Progenitor cell of endocrine pancreas (in vitro differentiated cells): ENCODE measurements at regions not wholly inside any gene's neighbourhood (a gene's known extent, or its start where the extent isn't known, plus 50 kb on each side); places are given as distances from the start of the nearest gene placed in this dataset.

Experiments
- DNase-seq: peaks from one replicate; pipeline ENCODE4 v3.0.0; 2021; ENCODE audit warnings: low spot score; ENCODE audit not compliant: unreplicated experiment
- H3K27ac Mint-ChIP-seq: 2 replicates; pipeline ENCODE4 v1.8.0; 2021; ENCODE audit warnings: mild to moderate bottlenecking, moderate library complexity, mixed read lengths
- H3K27me3 Mint-ChIP-seq: 2 replicates; pipeline ENCODE4 v1.8.0; 2021; ENCODE audit warnings: mixed read lengths
- H3K36me3 Mint-ChIP-seq: 2 replicates; pipeline ENCODE4 v1.8.0; 2022; ENCODE audit warnings: mixed read lengths; ENCODE audit not compliant: insufficient read depth
- H3K4me1 Mint-ChIP-seq: 2 replicates; pipeline ENCODE4 v1.8.0; 2021; ENCODE audit warnings: low read depth, mixed read lengths
- H3K4me3 Mint-ChIP-seq: 2 replicates; pipeline ENCODE4 v1.8.0; 2021; ENCODE audit warnings: low read depth, mild to moderate bottlenecking, moderate library complexity, mixed read lengths
- H3K9me3 Mint-ChIP-seq: 2 replicates; pipeline ENCODE4 v1.8.0; 2021; ENCODE audit warnings: low read depth, mixed read lengths
- CTCF ChIP-seq: fragments of 200-600 bp; sonication (generic); IDR thresholded peaks from one replicate; pipeline ENCODE4 v1.5.0; 2021; ENCODE audit warnings: antibody characterized with exemption, mild to moderate bottlenecking; ENCODE audit not compliant: unreplicated experiment

- no peak overlapping the region for H3K27ac Mint-ChIP-seq
- no peaks in the 10 kb centered on the region for H3K36me3 Mint-ChIP-seq
- H3K4me3 Mint-ChIP-seq: no peak overlapping the region
- DNase-seq: no peak
- no peaks in the 10 kb centered on the region for H3K4me1 Mint-ChIP-seq
- H3K27me3 Mint-ChIP-seq: peaks cover 8% of the 10 kb centered on the region
- no peaks in the 10 kb centered on the region for H3K9me3 Mint-ChIP-seq
- TF ChIP-seq CTCF: no peak
Observed at GRCh38 chr1:170857955-170858354, 77.4 kb upstream of the MROH9 start.

GRCh38 chr1:170863621-170864020, 71.7 kb upstream of the MROH9 start:
- no peak for DNase-seq
- Mint-ChIP-seq H3K4me3 (no peak overlapping the region), H3K27ac (no peak overlapping the region), H3K27me3 (no peaks in the 10 kb centered on the region), H3K36me3 (no peaks in the 10 kb centered on the region), H3K9me3 (no peaks in the 10 kb centered on the region), H3K4me1 (no peaks in the 10 kb centered on the region)
- TF ChIP-seq CTCF: no peak

- Mint-ChIP-seq H3K4me1 (no peaks in the 10 kb centered on the region), H3K36me3 (no peaks in the 10 kb centered on the region), H3K4me3 (no peak overlapping the region), H3K27ac (no peak overlapping the region), H3K27me3 (no peaks in the 10 kb centered on the region), H3K9me3 (no peaks in the 10 kb centered on the region)
- no peak for DNase-seq
- no peak for TF ChIP-seq CTCF
Observed at GRCh38 chr1:170864238-170864637, 71.1 kb upstream of the MROH9 start.

GRCh38 chr1:170864876-170865538, 70.3 kb upstream of the MROH9 start:
- Mint-ChIP-seq H3K27ac (no peak overlapping the region), H3K4me3 (no peak overlapping the region), H3K9me3 (no peaks in the 10 kb centered on the region), H3K4me1 (no peaks in the 10 kb centered on the region), H3K36me3 (no peaks in the 10 kb centered on the region), H3K27me3 (no peaks in the 10 kb centered on the region)
- TF ChIP-seq CTCF: no peak
- no peak for DNase-seq

GRCh38 chr1:170866646-170867045, 68.7 kb upstream of the MROH9 start:
- Mint-ChIP-seq H3K27me3 (no peaks in the 10 kb centered on the region), H3K4me1 (no peaks in the 10 kb centered on the region), H3K36me3 (no peaks in the 10 kb centered on the region), H3K4me3 (no peak overlapping the region), H3K9me3 (no peaks in the 10 kb centered on the region), H3K27ac (no peak overlapping the region)
- DNase-seq: no peak
- no peak for TF ChIP-seq CTCF
